Transverse colon (tissue), 3 donors: ENCODE measurements at regions not wholly inside any gene's neighbourhood (a gene's known extent, or its start where the extent isn't known, plus 50 kb on each side); places are given as distances from the start of the nearest gene placed in this dataset.

Experiments used
- POLR2A ChIP-seq: fragments of 450-650 bp; IDR thresholded peaks from one replicate; pipeline ENCODE4 v1.6.1; 2016; ENCODE audit warnings: antibody characterized with exemption, mild to moderate bottlenecking, moderate library complexity
- TF ChIP-seq, protein P1 (sequence below), 5 experiments: fragments of 200-600 bp in 3 of 5; fragments of 450-650 bp in 2 of 5; sonication (generic) in 3 of 5; IDR thresholded peaks; 1 replicate in 2 of 5; 2 replicates in 3 of 5; pipeline ENCODE4 v1.5.1; 2016 to 2017; ENCODE audit warnings: antibody characterized with exemption in 5 of 5, inconsistent platforms in 3 of 5, mild to moderate bottlenecking in 2 of 5, moderate library complexity in 1 of 5

- TF ChIP-seq, protein P1, sequence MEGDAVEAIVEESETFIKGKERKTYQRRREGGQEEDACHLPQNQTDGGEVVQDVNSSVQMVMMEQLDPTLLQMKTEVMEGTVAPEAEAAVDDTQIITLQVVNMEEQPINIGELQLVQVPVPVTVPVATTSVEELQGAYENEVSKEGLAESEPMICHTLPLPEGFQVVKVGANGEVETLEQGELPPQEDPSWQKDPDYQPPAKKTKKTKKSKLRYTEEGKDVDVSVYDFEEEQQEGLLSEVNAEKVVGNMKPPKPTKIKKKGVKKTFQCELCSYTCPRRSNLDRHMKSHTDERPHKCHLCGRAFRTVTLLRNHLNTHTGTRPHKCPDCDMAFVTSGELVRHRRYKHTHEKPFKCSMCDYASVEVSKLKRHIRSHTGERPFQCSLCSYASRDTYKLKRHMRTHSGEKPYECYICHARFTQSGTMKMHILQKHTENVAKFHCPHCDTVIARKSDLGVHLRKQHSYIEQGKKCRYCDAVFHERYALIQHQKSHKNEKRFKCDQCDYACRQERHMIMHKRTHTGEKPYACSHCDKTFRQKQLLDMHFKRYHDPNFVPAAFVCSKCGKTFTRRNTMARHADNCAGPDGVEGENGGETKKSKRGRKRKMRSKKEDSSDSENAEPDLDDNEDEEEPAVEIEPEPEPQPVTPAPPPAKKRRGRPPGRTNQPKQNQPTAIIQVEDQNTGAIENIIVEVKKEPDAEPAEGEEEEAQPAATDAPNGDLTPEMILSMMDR (IDR thresholded peaks at IDR 0.05) = no peak
- TF ChIP-seq POLR2A = no peak
These were observed 103.9 kb upstream of the RAB40AL start for GRCh38 chrX:102833136-102833535.
